CD4-positive, alpha-beta T cell (primary cell): ENCODE measurements at regions not wholly inside any gene's neighbourhood (a gene's known extent, or its start where the extent isn't known, plus 50 kb on each side); places are given as distances from the start of the nearest gene placed in this dataset.

Experiments used
- ATAC-seq: fragments of 200-7000 bp; cut with Tn5 transposase; one replicate; pipeline ENCODE4 v1.10.0; 2022; ENCODE audit warnings: mild to moderate bottlenecking; ENCODE audit not compliant: poor library complexity
- CTCF ChIA-PET: fragments of 350-600 bp; sonication (Branson Sonifier 250); formaldehyde crosslinking; loops from one replicate; lab custom pipeline; 2021; ENCODE audit warnings: antibody characterized with exemption, inconsistent platforms; lab: Charles Lee
- POLR2A ChIA-PET: fragments of 350-600 bp; sonication (Branson Sonifier 250); formaldehyde crosslinking; loops from one replicate; lab custom pipeline; 2021; ENCODE audit warnings: antibody characterized with exemption, inconsistent platforms; lab: Charles Lee
- DNase-seq, 14 experiments: peaks; one replicate each; pipeline ENCODE4 v3.0.0-alpha.2; 2013 to 2020; ENCODE audit warnings: mixed read lengths in 2 of 14
- H3K27ac ChIP-seq, 2 donors: one replicate each; pipeline versions ENCODE4 v1.5.1 to v1.7.0; 2013; ENCODE audit warnings: low read length in 2 of 2, low read depth in 1 of 2, mild to moderate bottlenecking in 1 of 2
- H3K27me3 ChIP-seq, 2 experiments: 1 replicate in 1 of 2; 2 replicates in 1 of 2; pipeline versions ENCODE4 v1.6.1 to v1.7.0; 2013; ENCODE audit warnings: low read length in 2 of 2, control low read depth in 1 of 2, mild to moderate bottlenecking in 1 of 2, moderate library complexity in 1 of 2; ENCODE audit not compliant: insufficient read depth in 2 of 2, control insufficient read depth in 1 of 2
- H3K36me3 ChIP-seq: one replicate; pipeline ENCODE4 v1.6.1; 2013; ENCODE audit warnings: low read length, control low read depth; ENCODE audit not compliant: insufficient read depth
- H3K4me1 ChIP-seq: one replicate; pipeline ENCODE4 v1.6.1; 2013; ENCODE audit warnings: low read length, control low read depth; ENCODE audit not compliant: insufficient read depth
- H3K4me3 ChIP-seq: one replicate; pipeline ENCODE4 v1.5.1; 2013; ENCODE audit warnings: mild to moderate bottlenecking, low read length, moderate library complexity
- H3K9me3 ChIP-seq, 2 experiments: 1 replicate in 1 of 2; 2 replicates in 1 of 2; pipeline versions ENCODE4 v1.6.1 to v1.7.0; 2013; ENCODE audit warnings: low read length in 2 of 2, mild to moderate bottlenecking in 2 of 2, control low read depth in 1 of 2, moderate library complexity in 1 of 2; ENCODE audit not compliant: control insufficient read depth in 1 of 2, insufficient read depth in 1 of 2
- H3K27ac Mint-ChIP-seq: one replicate; pipeline ENCODE4 v1.8.0; 2020; ENCODE audit warnings: mixed read lengths
- H3K27me3 Mint-ChIP-seq: one replicate; pipeline ENCODE4 v1.8.0; 2021; ENCODE audit warnings: mixed read lengths
- H3K36me3 Mint-ChIP-seq: one replicate; pipeline ENCODE4 v1.8.0; 2021; ENCODE audit warnings: low read depth, mixed read lengths
- H3K4me1 Mint-ChIP-seq: one replicate; pipeline ENCODE4 v1.8.0; 2021; ENCODE audit warnings: low read depth, mixed read lengths
- H3K4me3 Mint-ChIP-seq: one replicate; pipeline ENCODE4 v1.8.0; 2020; ENCODE audit warnings: mild to moderate bottlenecking, mixed read lengths
- H3K9me3 Mint-ChIP-seq: one replicate; pipeline ENCODE4 v1.8.0; 2020; ENCODE audit warnings: mixed read lengths
- CTCF ChIP-seq: fragments of 200-600 bp; IDR thresholded peaks from one replicate; pipeline ENCODE4 v1.8.0; 2022; ENCODE audit warnings: antibody characterized with exemption, mild to moderate bottlenecking
- intact Hi-C, 2 experiments: fragments of 100-400 bp; cut with DNase I in 1 of 2; cut with micrococcal nuclease in 1 of 2; formaldehyde crosslinking; loops; one replicate each; pipeline versions ENCODE4 v1.15.1 to v1.9.0; 2023 to 2025; cut with DNase I, micrococcal nuclease

DNA sequence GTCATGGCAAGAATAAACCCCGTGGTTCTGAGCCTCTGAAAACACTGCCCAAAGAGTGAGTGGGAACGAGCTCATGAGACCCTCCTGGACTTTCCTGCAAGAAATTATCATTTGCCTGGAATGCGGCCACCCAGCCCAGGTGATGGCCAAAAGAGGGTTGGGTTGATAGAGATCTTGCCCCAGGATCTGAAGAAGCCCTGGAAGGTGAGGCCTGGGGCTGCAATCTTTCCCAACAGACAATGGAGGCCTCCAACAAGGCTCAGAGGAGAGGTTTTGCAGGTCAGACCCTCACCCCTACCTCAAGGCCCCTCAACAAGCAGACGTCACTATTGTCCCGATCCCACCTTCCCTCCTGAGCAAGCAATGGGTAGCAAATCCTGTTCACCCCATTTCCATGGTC is 106.0 kb upstream of the SOD1 start:
- H3K4me1 Mint-ChIP-seq = peaks cover 32% of the 10 kb centered on the region
- no peak overlapping the region for H3K4me3 Mint-ChIP-seq
- ChIA-PET POLR2A (no interaction called here), CTCF (no interaction called here)
- no peak overlapping the region for H3K4me3 ChIP-seq
- no peak overlapping the region for H3K27ac ChIP-seq
- TF ChIP-seq CTCF = no peak
- H3K9me3 ChIP-seq = no peaks in the 10 kb centered on the region
- ATAC-seq = no peak
- H3K27ac Mint-ChIP-seq = no peak overlapping the region
- no peak for DNase-seq
- no peaks in the 10 kb centered on the region for H3K9me3 Mint-ChIP-seq
- peaks cover 18% of the 10 kb centered on the region for H3K27me3 Mint-ChIP-seq
- H3K4me1 ChIP-seq = peaks cover 25% of the 10 kb centered on the region
- H3K27me3 ChIP-seq = peaks cover 11 to 16% of the 10 kb centered on the region in 2 experiments
- H3K36me3 Mint-ChIP-seq = no peaks in the 10 kb centered on the region
- H3K36me3 ChIP-seq = no peaks in the 10 kb centered on the region
- intact Hi-C loops = no loop called here

GRCh38 chr21:31552826-31553225 is 106.7 kb upstream of the SOD1 start:
- H3K36me3 ChIP-seq = no peaks in the 10 kb centered on the region
- ChIA-PET POLR2A (no interaction called here), CTCF (no interaction called here)
- DNase-seq (no peak), ATAC-seq (no peak)
- Mint-ChIP-seq H3K36me3 (no peaks in the 10 kb centered on the region), H3K4me3 (no peak overlapping the region), H3K27me3 (peaks cover 18% of the 10 kb centered on the region), H3K9me3 (no peaks in the 10 kb centered on the region), H3K27ac (no peak overlapping the region), H3K4me1 (peaks cover 32% of the 10 kb centered on the region)
- intact Hi-C loops = no loop called here
- H3K27me3 ChIP-seq = peaks cover 11 to 16% of the 10 kb centered on the region in 2 experiments
- H3K9me3 ChIP-seq = no peaks in the 10 kb centered on the region
- no peak overlapping the region for H3K4me3 ChIP-seq
- H3K27ac ChIP-seq = no peak overlapping the region
- no peak for TF ChIP-seq CTCF
- H3K4me1 ChIP-seq = peaks cover 19% of the 10 kb centered on the region

- no peak overlapping the region for H3K27ac Mint-ChIP-seq
Observed at GRCh38 chr21:31550070-31550469, 109.4 kb upstream of the SOD1 start.

More at GRCh38 chr21:31550070-31550469, 109.4 kb upstream of the SOD1 start:
- intact Hi-C loops = no loop called here
- Histone ChIP-seq H3K36me3 (no peaks in the 10 kb centered on the region), H3K4me1 (peaks cover 12% of the 10 kb centered on the region), H3K4me3 (no peak overlapping the region), H3K27me3 (no peaks in the 10 kb centered on the region), H3K27ac (no peak overlapping the region), H3K9me3 (no peaks in the 10 kb centered on the region)
- TF ChIP-seq CTCF = no peak
- Mint-ChIP-seq H3K27me3 (no peaks in the 10 kb centered on the region), H3K4me1 (peaks cover 10% of the 10 kb centered on the region), H3K9me3 (no peaks in the 10 kb centered on the region), H3K36me3 (no peaks in the 10 kb centered on the region), H3K4me3 (no peak overlapping the region)
- ATAC-seq (no peak), DNase-seq (no peak)
- ChIA-PET CTCF (no interaction called here), POLR2A (no interaction called here)
